Gastroesophageal sphincter (tissue), 4 donors: ENCODE measurements at regions not wholly inside any gene's neighbourhood (a gene's known extent, or its start where the extent isn't known, plus 50 kb on each side); places are given as distances from the start of the nearest gene placed in this dataset.

ENCODE experiments used
- ATAC-seq: fragments of 150-250 bp; one replicate; pipeline ENCODE4 v1.9.1; 2016; ENCODE audit warnings: mild to moderate bottlenecking, moderate library complexity
- H3K27ac ChIP-seq, 4 donors: fragments of 200-600 bp; sonication (generic) in 3 of 4; 1 replicate in 3 of 4; 2 replicates in 1 of 4; pipeline ENCODE4 v1.5.1; 2016 to 2019
- H3K27me3 ChIP-seq: fragments of 200-600 bp; sonication (generic); one replicate; pipeline ENCODE4 v1.5.1; 2019
- H3K36me3 ChIP-seq, 2 donors: fragments of 200-600 bp; sonication (generic); one replicate each; pipeline ENCODE4 v1.5.1; 2019; ENCODE audit warnings: control low read depth in 1 of 2
- H3K4me1 ChIP-seq, 3 donors: fragments of 200-600 bp; sonication (generic); 1 replicate in 2 of 3; 2 replicates in 1 of 3; pipeline ENCODE4 v1.5.1; 2016 to 2019; ENCODE audit warnings: control low read depth in 2 of 3
- H3K4me3 ChIP-seq, 2 donors: fragments of 200-600 bp; sonication (generic); one replicate each; pipeline ENCODE4 v1.5.1; 2019; ENCODE audit warnings: mild to moderate bottlenecking in 1 of 2, moderate library complexity in 1 of 2
- H3K9me3 ChIP-seq, 3 donors: fragments of 200-600 bp; sonication (generic); one replicate each; pipeline ENCODE4 v1.5.1; 2017 to 2019; ENCODE audit warnings: control low read depth in 2 of 3
- CTCF ChIP-seq, 4 experiments: fragments of 200-600 bp in 2 of 4; fragments of 450-650 bp in 2 of 4; sonication (generic) in 1 of 4; IDR thresholded peaks; one replicate each; pipeline ENCODE4 v1.5.1; 2017 to 2019; ENCODE audit warnings: antibody characterized with exemption in 4 of 4, mild to moderate bottlenecking in 2 of 4, moderate library complexity in 2 of 4
- EP300 ChIP-seq: sonication (generic); formaldehyde crosslinking; IDR thresholded peaks from one replicate; pipeline ENCODE4 v1.6.1; 2017; ENCODE audit warnings: antibody characterized with exemption, mild to moderate bottlenecking
- POLR2A ChIP-seq, 2 donors: fragments of 450-650 bp; IDR thresholded peaks; one replicate each; pipeline ENCODE4 v1.6.1; 2017; ENCODE audit warnings: antibody characterized with exemption in 2 of 2, mild to moderate bottlenecking in 2 of 2, moderate library complexity in 1 of 2
- POLR2AphosphoS5 ChIP-seq: sonication (generic); formaldehyde crosslinking; IDR thresholded peaks from one replicate; pipeline ENCODE4 v1.6.1; 2017; ENCODE audit warnings: antibody characterized with exemption
- WGBS, 2 donors: methylation state at CpG; one replicate each; pipeline ENCODE4 v1.1.5; 2018; ENCODE audit warnings: low coverage in 1 of 2; 5-methylcytosine and 5-hydroxymethylcytosine counted together

- no peak for TF ChIP-seq POLR2A (IDR thresholded peaks at IDR 0.05)
- TF ChIP-seq POLR2AphosphoS5, result no peak
- no peak for TF ChIP-seq EP300
- TF ChIP-seq CTCF (IDR thresholded peaks at IDR 0.05), result no peak
- 33 to 100% methylated on average over 1 of the region's 1 CpG for WGBS, 2 donors
- Histone ChIP-seq H3K9me3 (no peaks in the 10 kb centered on the region), H3K4me3 (no peak overlapping the region), H3K27ac (no peak overlapping the region), H3K4me1 (peaks cover 0 to 3% (median 0%) of the 10 kb centered on the region in 3 donors), H3K27me3 (no peaks in the 10 kb centered on the region), H3K36me3 (no peaks in the 10 kb centered on the region)
- no peak for ATAC-seq
Measured at GRCh38 chr9:31839273-31839672, 545.2 kb upstream of the ACO1 start.

GRCh38 chr9:31840702-31841101 lies 543.7 kb upstream of the ACO1 start:
- WGBS, 2 donors, result 47% methylated on average over 4 of the region's 4 CpGs; no CpG with 5 or more reads in 1 of the 2 donors
- TF ChIP-seq EP300 (no peak), POLR2AphosphoS5 (no peak), POLR2A (IDR thresholded peaks at IDR 0.05) (no peak), CTCF (IDR thresholded peaks at IDR 0.05) (no peak)
- H3K9me3 ChIP-seq, result no peaks in the 10 kb centered on the region

GRCh38 chr9:31847963-31848362 lies 536.5 kb upstream of the ACO1 start:
- ATAC-seq, result no peak
- Histone ChIP-seq H3K27ac (no peak overlapping the region), H3K27me3 (no peaks in the 10 kb centered on the region), H3K36me3 (no peaks in the 10 kb centered on the region), H3K4me1 (no peaks in the 10 kb centered on the region), H3K4me3 (no peak overlapping the region), H3K9me3 (no peaks in the 10 kb centered on the region)
- 65 to 92% methylated on average over 1 of the region's 1 CpG for WGBS, 2 donors
- TF ChIP-seq POLR2AphosphoS5 (no peak), CTCF (IDR thresholded peaks at IDR 0.05) (no peak), POLR2A (IDR thresholded peaks at IDR 0.05) (no peak), EP300 (no peak)

More at GRCh38 chr9:31840702-31841101, 543.7 kb upstream of the ACO1 start:
- H3K36me3 ChIP-seq, result no peaks in the 10 kb centered on the region
- H3K4me3 ChIP-seq, result no peak overlapping the region
- ATAC-seq, result no peak
- H3K27ac ChIP-seq, result no peak overlapping the region
- no peaks in the 10 kb centered on the region for H3K27me3 ChIP-seq
- peaks cover 0 to 3% (median 0%) of the 10 kb centered on the region in 3 donors for H3K4me1 ChIP-seq

GRCh38 chr9:31848505-31849285 lies 535.7 kb upstream of the ACO1 start:
- WGBS, 2 donors, result 69 to 87% methylated on average over 4 to 14 of the region's 19 CpGs
- no peak for TF ChIP-seq POLR2A (IDR thresholded peaks at IDR 0.05)
- TF ChIP-seq POLR2AphosphoS5, result no peak
- no peak for TF ChIP-seq EP300
- TF ChIP-seq CTCF (IDR thresholded peaks at IDR 0.05), result no peak

GRCh38 chr9:31854187-31854586 lies 530.3 kb upstream of the ACO1 start:
- no peaks in the 10 kb centered on the region for H3K9me3 ChIP-seq
- TF ChIP-seq EP300, result no peak
- no peak for TF ChIP-seq POLR2AphosphoS5
- no peak for TF ChIP-seq CTCF (IDR thresholded peaks at IDR 0.05)
- TF ChIP-seq POLR2A (IDR thresholded peaks at IDR 0.05), result no peak
- no peaks in the 10 kb centered on the region for H3K4me1 ChIP-seq
- no peaks in the 10 kb centered on the region for H3K36me3 ChIP-seq
- H3K27me3 ChIP-seq, result no peaks in the 10 kb centered on the region
- ATAC-seq, result no peak
- 85 to 100% methylated on average over 3 of the region's 3 CpGs for WGBS, 2 donors
- H3K27ac ChIP-seq, result no peak overlapping the region
- no peak overlapping the region for H3K4me3 ChIP-seq

More at GRCh38 chr9:31848505-31849285, 535.7 kb upstream of the ACO1 start:
- Histone ChIP-seq H3K9me3 (no peaks in the 10 kb centered on the region), H3K36me3 (no peaks in the 10 kb centered on the region), H3K27me3 (no peaks in the 10 kb centered on the region), H3K27ac (no peak overlapping the region), H3K4me3 (no peak overlapping the region), H3K4me1 (no peaks in the 10 kb centered on the region)
- no peak for ATAC-seq
